ENCODE measurements at regions not wholly inside any gene's neighbourhood (a gene's known extent, or its start where the extent isn't known, plus 50 kb on each side); places are given as distances from the start of the nearest gene placed in this dataset.
"Not testable (repeated sequence)": the region's sequence is repeated elsewhere in the genome, so short reads cannot be mapped to it uniquely, and the experiment has no call there.

GRCh38 chr17:53496356-53496755, 326.4 kb upstream of the KIF2B start:
- no peak for DNase-seq (ENCODE audit: low read depth in 1 of 2, low spot score in 1 of 2)

GRCh38 chr17:53492532-53492931, 330.2 kb upstream of the KIF2B start:
- no peak for DNase-seq (ENCODE audit: low read depth in 1 of 2, low spot score in 1 of 2)

- DNase-seq (ENCODE audit: low read depth in 1 of 2, low spot score in 1 of 2), result no peak
Observed at GRCh38 chr17:53490447-53490968, 332.2 kb upstream of the KIF2B start.

- DNase-seq (ENCODE audit: low read depth in 1 of 2, low spot score in 1 of 2), result no peak
Observed at GRCh38 chr17:53483704-53484103, 339.0 kb upstream of the KIF2B start.

- no peak for DNase-seq (ENCODE audit: low read depth in 1 of 2, low spot score in 1 of 2)
Observed at GRCh38 chr17:53475002-53475401, 347.7 kb upstream of the KIF2B start.

- no peak for DNase-seq (ENCODE audit: low read depth in 1 of 2, low spot score in 1 of 2)
Observed at GRCh38 chr17:53472586-53472985, 350.1 kb upstream of the KIF2B start.

GRCh38 chr17:53471514-53471913, 351.2 kb upstream of the KIF2B start:
- no peak for DNase-seq (ENCODE audit: low read depth in 1 of 2, low spot score in 1 of 2)

GRCh38 chr17:53470626-53471025, 352.1 kb upstream of the KIF2B start:
- DNase-seq (ENCODE audit: low read depth in 1 of 2, low spot score in 1 of 2), result no peak

- no peak for DNase-seq (ENCODE audit: low read depth in 1 of 2, low spot score in 1 of 2)
Observed at GRCh38 chr17:53466733-53467132, 356.0 kb upstream of the KIF2B start.

GRCh38 chr17:53464396-53464795, 358.3 kb upstream of the KIF2B start:
- not testable (repeated sequence) for DNase-seq (ENCODE audit: low read depth in 1 of 2, low spot score in 1 of 2)

- no peak for DNase-seq (ENCODE audit: low read depth in 1 of 2, low spot score in 1 of 2)
Observed at GRCh38 chr17:53463363-53463762, 359.4 kb upstream of the KIF2B start.

GRCh38 chr17:53462393-53462811, 360.3 kb upstream of the KIF2B start:
- DNase-seq (ENCODE audit: low read depth in 1 of 2, low spot score in 1 of 2), result no peak

- not testable (repeated sequence) for DNase-seq (ENCODE audit: low read depth in 1 of 2, low spot score in 1 of 2)
Observed at GRCh38 chr17:53455943-53456342, 366.8 kb upstream of the KIF2B start.

- no peak for DNase-seq (ENCODE audit: low read depth in 1 of 2, low spot score in 1 of 2)
Observed at GRCh38 chr17:53454337-53454736, 368.4 kb upstream of the KIF2B start.

- no peak for DNase-seq (ENCODE audit: low read depth in 1 of 2, low spot score in 1 of 2)
Observed at GRCh38 chr17:53449324-53449723, 373.4 kb upstream of the KIF2B start.

- DNase-seq (ENCODE audit: low read depth in 1 of 2, low spot score in 1 of 2), result no peak
Observed at GRCh38 chr17:53428913-53429312, 393.8 kb upstream of the KIF2B start.

GRCh38 chr17:53426505-53426904, 396.2 kb upstream of the KIF2B start:
- DNase-seq (ENCODE audit: low read depth in 1 of 2, low spot score in 1 of 2), result no peak

GRCh38 chr17:53420035-53420641, 402.6 kb upstream of the KIF2B start:
- no peak for DNase-seq (ENCODE audit: low read depth in 1 of 2, low spot score in 1 of 2)

- DNase-seq (ENCODE audit: low read depth in 1 of 2, low spot score in 1 of 2), result no peak
Observed at GRCh38 chr17:53409588-53409987, 413.1 kb upstream of the KIF2B start.

GRCh38 chr17:53406907-53407306, 415.8 kb upstream of the KIF2B start:
- no peak for DNase-seq (ENCODE audit: low read depth in 1 of 2, low spot score in 1 of 2)

- DNase-seq (ENCODE audit: low read depth in 1 of 2, low spot score in 1 of 2), result no peak
Observed at GRCh38 chr17:53391197-53391596, 431.5 kb upstream of the KIF2B start.

GRCh38 chr17:53390575-53390974, 432.2 kb upstream of the KIF2B start:
- no peak for DNase-seq (ENCODE audit: low read depth in 1 of 2, low spot score in 1 of 2)

GRCh38 chr17:53387745-53388144, 435.0 kb upstream of the KIF2B start:
- no peak for DNase-seq (ENCODE audit: low read depth in 1 of 2, low spot score in 1 of 2)

Measured in activated CD4-positive, alpha-beta T cell treated with anti-CD3 and anti-CD28 coated beads, Interleukin-2, amount 50 U/mL, for 24 hours (primary cell).